ENCODE measurements at regions not wholly inside any gene's neighbourhood (a gene's known extent, or its start where the extent isn't known, plus 50 kb on each side); places are given as distances from the start of the nearest gene placed in this dataset.
"Not testable (repeated sequence)": the region's sequence is repeated elsewhere in the genome, so short reads cannot be mapped to it uniquely, and the experiment has no call there.

- no peak for DNase-seq
Observed at GRCh38 chr9:124084087-124084486, 72.5 kb downstream of the LHX2 start.

GRCh38 chr9:124087226-124087625, 75.7 kb downstream of the LHX2 start:
- DNase-seq, result no peak

- no peak for DNase-seq
Observed at GRCh38 chr9:124088476-124088837, 76.9 kb downstream of the LHX2 start.

GRCh38 chr9:124089631-124090488, 78.3 kb downstream of the LHX2 start:
- not testable (repeated sequence) for DNase-seq

- no peak for DNase-seq
Observed at GRCh38 chr9:124098141-124098905, 86.8 kb downstream of the LHX2 start.

GRCh38 chr9:124099860-124100259, 88.3 kb downstream of the LHX2 start:
- DNase-seq, result no peak

- no peak for DNase-seq
Observed at GRCh38 chr9:124101215-124101968, 89.8 kb downstream of the LHX2 start.

GRCh38 chr9:124101969-124102345, 90.4 kb downstream of the LHX2 start:
- no peak for DNase-seq

- DNase-seq, result no peak
Observed at GRCh38 chr9:124102363-124102762, 90.8 kb downstream of the LHX2 start.

GRCh38 chr9:124105266-124105665, 93.7 kb downstream of the LHX2 start:
- DNase-seq, result no peak

GRCh38 chr9:124108216-124108615, 96.6 kb downstream of the LHX2 start:
- peak; percentile 25 for DNase-seq

GRCh38 chr9:124110307-124110915, 98.8 kb downstream of the LHX2 start:
- DNase-seq, result no peak

- no peak for DNase-seq
Observed at GRCh38 chr9:124116683-124117363, 105.3 kb downstream of the LHX2 start.

- DNase-seq, result no peak
Observed at GRCh38 chr9:124118894-124119293, 107.3 kb downstream of the LHX2 start.

- DNase-seq, result no peak
Observed at GRCh38 chr9:124120272-124120671, 108.7 kb downstream of the LHX2 start.

- no peak for DNase-seq
Observed at GRCh38 chr9:124121725-124122124, 110.2 kb downstream of the LHX2 start.

GRCh38 chr9:124122321-124122720, 110.8 kb downstream of the LHX2 start:
- no peak for DNase-seq

- no peak for DNase-seq
Observed at GRCh38 chr9:124122813-124123462, 111.4 kb downstream of the LHX2 start.

GRCh38 chr9:124123621-124124020, 112.1 kb downstream of the LHX2 start:
- not testable (repeated sequence) for DNase-seq

GRCh38 chr9:124124729-124125650, 113.4 kb downstream of the LHX2 start:
- DNase-seq, result no peak

- DNase-seq, result no peak
Observed at GRCh38 chr9:124125651-124125977, 114.0 kb downstream of the LHX2 start.
